IPS-NIHi7 (cell line): ENCODE measurements at regions not wholly inside any gene's neighbourhood (a gene's known extent, or its start where the extent isn't known, plus 50 kb on each side); places are given as distances from the start of the nearest gene placed in this dataset.

Experiments
- DNase-seq: peaks from one replicate; pipeline ENCODE4 v3.0.0; 2012; ENCODE audit warnings: mixed read lengths; ENCODE audit errors: extremely low spot score

GRCh38 chr3:81279481-81280379 is 481.7 kb downstream of the GBE1 start:
- no peak for DNase-seq

DNA sequence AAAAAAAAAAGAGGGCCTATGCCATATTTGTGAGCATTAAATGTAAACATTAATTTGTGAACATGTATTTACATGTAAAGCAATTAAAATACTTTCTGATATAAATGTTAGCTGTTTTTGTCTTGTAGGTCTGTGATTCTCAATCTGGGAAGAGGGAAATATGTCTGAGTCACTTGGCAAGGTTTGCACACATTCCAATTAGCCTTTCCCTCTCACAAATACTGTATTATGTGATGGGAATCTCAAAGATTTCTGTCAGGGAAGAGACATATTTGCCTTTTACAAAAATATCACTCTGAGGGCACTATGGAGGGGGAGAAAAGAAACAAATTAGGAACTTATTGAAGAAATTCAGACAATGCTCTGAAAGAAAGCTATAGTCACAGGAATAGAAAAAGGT is 483.6 kb downstream of the GBE1 start:
- DNase-seq, result no peak

DNA sequence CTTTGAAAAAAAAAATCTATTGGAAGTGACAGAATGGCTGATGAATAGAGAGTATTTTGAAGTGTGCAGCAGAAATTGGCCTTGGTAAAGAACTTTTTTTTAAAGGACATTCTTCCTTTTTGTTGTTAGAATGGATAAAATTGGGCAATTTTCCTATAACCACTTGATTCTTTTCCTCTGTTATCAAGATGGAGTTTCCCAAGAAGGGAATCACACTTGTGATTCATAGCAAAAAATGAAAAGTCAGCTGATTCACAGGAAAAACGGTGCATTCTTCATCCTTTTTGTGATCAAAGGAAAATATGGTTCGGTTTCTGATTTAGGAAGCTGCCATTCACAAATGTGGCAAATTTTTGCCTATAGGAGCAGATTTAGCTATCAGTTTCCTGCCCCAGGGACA is 486.8 kb downstream of the GBE1 start:
- DNase-seq, result no peak

DNA sequence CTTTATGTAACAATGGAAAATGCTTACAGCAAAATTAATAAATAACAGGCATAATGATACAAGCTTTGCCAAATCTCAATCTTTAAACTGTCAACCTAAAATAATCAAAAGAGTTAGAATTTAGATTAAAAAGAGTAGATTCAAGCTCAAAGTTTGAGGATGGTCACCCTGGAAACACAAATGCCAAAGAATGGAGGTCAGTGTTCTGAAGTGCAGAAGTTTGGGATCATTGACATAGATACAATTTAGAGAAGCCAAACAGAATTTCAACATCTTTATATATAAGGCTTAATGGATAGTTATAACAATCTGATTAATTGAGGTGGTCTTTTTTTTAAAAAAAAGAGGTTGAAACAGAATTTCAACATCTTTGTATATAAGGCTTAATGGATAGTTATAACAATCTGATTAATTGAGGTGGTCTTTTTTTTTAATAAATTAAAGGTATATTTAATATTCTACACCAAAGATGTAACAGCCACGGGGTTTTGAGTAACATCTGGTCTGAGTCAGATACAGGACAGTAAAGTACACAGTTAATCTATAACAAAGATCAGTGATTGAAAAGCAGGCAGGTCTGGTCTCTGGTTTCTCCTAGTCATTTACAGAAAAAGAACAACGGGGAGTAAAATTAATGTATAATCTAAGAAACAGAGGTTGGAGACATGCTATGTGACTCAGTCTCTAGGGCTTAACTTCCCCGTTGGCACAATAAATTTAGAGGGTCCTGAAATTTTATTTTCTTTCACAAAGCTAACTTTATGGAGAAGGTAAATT is 490.7 kb downstream of the GBE1 start:
- no peak for DNase-seq

- DNase-seq, result no peak
Observed at GRCh38 chr3:81268526-81268925, 492.9 kb downstream of the GBE1 start.

DNA sequence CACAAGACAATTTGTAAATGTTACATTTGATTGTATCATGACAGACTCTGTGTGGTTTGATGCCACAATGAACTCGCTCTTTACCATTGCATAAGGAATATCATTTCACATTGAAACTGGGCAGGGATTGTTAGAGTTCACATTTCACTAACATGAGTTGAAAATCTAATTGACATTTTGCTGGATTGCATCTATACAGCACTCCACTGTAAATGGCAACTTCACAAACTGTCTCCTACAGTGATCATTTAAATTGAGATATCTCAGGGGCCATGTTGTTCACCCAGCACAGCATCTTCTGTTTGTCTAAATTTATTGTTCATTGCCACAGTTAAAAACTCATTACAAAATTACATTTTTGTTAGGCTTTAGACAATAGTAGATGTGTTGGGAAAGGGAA is 499.4 kb downstream of the GBE1 start:
- DNase-seq, result no peak

DNA sequence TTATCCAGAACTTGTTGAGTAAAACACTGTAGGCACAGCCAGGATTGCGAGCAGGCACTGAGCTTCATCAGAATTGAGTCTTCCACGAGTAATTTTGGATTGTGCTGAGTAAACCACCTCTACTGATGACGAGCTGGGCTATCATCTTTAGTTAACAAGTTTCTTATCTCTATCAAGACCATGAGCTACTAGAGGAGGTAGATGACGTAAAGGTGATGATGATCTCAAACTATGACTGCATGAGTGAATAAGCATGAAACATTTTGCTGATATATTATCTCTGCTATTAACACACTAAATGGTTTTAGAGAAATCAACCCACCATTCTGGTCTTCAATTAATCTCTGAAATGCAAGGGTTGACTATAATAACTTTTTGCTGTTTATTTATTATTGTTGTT is 506.0 kb downstream of the GBE1 start:
- DNase-seq, result no peak

GRCh38 chr3:81251096-81251495 is 510.3 kb downstream of the GBE1 start:
- DNase-seq, result no peak

- DNase-seq, result no peak
Observed at GRCh38 chr3:81249540-81250029, 511.9 kb downstream of the GBE1 start.

GRCh38 chr3:81245501-81245900 is 515.9 kb downstream of the GBE1 start:
- DNase-seq, result no peak

DNA sequence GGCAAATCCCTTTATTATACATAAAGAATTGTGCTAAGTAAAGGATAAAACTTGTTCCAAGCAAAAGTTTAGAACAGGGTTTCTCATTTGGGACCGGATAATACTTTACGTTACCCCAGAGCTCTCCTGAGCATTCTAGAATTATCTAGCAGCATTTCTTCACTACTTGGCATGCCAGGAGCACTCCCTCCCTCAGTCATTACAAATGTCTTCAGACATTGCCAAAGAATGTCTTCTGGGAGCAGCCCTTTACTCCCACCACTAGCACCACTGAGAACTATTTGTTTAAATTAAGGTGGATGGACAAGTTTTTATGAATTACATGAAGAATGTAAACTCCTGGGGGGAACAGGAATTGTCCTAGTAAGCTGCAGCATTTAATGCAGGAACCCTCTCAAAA is 516.4 kb downstream of the GBE1 start:
- no peak for DNase-seq

- no peak for DNase-seq
Observed at GRCh38 chr3:81244231-81244630, 517.2 kb downstream of the GBE1 start.

DNA sequence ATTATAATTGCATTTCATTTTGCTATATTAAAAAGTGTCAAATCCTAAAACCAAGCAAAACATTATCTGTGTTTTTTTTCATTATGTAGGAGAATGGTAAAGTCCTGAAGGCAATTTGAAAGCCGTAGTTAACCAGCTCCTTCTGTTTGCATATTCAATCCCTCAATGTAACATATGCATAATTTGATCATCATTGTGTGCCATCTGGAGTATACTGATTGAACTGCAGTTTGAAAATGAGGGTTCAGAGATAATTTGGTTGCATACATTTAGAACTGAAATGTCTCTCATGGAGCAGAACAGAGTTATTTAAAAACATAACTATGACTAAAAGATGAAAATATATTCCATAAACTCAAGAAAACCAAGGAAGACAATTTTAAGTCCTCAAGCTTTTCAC is 518.6 kb downstream of the GBE1 start:
- no peak for DNase-seq

DNA sequence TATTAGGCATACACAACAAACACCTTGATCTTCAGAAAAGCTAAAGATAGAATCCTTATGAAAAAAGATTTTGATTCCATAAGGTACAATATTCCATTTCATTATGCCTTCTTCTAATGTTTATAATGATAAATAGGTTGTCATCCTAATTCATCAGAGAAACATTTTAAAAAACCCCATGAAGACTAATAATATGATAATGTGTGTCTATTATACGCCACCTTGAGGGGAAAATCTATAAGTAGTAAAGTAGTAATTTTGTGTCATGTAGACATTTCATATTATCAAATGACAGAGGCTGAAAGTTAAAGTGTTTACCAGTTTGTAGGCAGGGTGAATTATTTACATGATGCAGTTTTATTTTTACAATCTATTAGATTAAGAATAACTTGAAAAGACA is 524.3 kb downstream of the GBE1 start:
- DNase-seq, result no peak

- peak; percentile 8 for DNase-seq
Observed at GRCh38 chr3:81218023-81218422, 543.4 kb downstream of the GBE1 start.

DNA sequence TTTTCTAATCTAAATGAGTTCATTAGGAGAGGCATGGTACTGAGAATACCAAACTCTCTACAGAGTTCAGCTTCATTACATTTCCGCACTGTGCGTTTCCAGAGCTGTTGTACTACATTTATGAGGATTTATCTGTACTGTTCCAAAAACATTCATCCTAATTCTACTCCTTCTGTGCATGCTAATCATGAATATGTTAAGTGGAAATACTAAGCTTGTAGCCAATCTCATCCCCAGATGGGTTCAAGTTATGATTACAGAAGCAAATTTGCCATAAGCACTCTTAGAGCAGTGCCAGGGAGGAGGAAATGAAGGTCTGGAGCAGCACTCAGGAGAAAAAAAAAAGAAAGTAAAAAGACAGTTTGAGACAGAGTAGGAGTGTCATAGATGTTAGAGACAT is 544.3 kb downstream of the GBE1 start:
- no peak for DNase-seq

DNA sequence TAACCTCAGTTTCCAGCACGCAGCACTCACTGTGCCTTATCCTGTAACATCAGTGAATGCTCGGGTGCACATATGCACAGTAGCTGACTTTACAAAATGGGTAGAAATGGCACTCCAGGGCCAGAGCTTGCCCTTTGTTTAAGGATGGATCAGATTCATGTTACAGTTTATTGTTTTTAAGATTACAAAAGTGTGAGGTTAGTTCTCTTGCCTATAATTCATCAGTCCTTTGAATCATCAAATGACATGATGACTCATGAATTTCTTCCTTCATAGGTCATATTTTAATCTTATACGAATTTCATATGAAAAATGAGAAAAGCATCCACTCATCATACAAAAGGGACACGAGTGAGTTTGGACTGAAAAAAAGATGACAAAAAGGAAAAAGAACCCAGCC is 545.3 kb downstream of the GBE1 start:
- no peak for DNase-seq

GRCh38 chr3:81214631-81215030 is 546.8 kb downstream of the GBE1 start:
- no peak for DNase-seq

DNA sequence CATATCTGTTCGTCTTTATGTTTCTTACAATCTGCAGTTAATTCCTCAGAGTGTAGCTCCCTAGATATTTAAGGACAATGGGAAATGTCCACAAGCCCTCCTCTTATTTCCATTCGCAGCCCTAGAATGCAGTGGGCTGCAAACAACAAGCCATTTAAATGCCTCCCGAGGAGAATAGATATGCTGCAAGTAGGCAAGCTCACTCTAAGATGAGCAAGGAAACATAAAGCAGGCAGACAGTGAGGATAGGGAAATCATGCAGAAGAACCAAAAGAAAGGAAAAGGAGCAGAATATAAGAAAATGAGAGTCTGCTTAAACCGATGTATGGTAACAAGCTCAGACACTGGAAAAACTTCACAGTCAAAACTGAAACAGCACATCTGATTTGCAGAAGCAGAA is 561.9 kb downstream of the GBE1 start:
- no peak for DNase-seq

- DNase-seq, result no peak
Observed at GRCh38 chr3:81198756-81199155, 562.7 kb downstream of the GBE1 start.

- DNase-seq, result no peak
Observed at GRCh38 chr3:81198216-81198615, 563.2 kb downstream of the GBE1 start.

DNA sequence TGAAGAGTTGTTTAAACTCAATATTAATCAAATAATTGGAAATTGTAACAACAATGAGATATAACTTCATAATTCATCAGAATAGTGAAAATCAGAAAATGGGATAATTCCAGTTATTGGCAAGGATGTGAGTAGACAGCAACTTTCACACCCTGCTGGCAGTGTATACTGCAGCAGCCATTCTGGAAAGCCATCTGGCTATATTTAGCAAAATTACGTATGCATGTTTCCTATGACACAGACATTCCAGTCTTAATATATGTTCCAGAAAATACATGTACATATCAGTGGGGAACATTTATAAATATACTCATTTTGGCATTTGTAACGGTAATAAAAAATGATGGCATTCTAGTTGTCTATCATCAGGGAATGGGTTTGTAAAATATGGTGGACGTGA is 564.1 kb downstream of the GBE1 start:
- DNase-seq, result no peak

DNA sequence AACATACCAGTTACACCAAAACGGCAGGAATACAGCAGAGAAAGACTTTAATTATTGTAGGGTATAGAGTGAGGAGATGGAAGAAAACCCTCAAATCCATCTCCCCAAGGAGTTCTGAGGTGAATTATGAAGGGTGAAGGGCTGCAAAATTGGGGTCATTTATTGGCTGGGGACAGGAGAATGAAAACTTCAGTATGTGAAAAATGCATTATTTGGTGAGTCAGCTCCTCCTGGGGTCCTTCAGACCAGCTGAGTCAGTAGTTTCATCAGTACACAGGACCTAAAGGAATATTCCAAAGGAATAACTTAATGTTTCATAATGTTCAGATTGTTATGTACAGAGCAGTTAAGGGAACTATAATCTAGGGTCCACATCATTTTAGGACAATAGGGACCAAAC is 566.0 kb downstream of the GBE1 start:
- DNase-seq, result no peak
